ENCODE measurements at regions not wholly inside any gene's neighbourhood (a gene's known extent, or its start where the extent isn't known, plus 50 kb on each side); places are given as distances from the start of the nearest gene placed in this dataset.
"Not testable (repeated sequence)": the region's sequence is repeated elsewhere in the genome, so short reads cannot be mapped to it uniquely, and the experiment has no call there.

DNA sequence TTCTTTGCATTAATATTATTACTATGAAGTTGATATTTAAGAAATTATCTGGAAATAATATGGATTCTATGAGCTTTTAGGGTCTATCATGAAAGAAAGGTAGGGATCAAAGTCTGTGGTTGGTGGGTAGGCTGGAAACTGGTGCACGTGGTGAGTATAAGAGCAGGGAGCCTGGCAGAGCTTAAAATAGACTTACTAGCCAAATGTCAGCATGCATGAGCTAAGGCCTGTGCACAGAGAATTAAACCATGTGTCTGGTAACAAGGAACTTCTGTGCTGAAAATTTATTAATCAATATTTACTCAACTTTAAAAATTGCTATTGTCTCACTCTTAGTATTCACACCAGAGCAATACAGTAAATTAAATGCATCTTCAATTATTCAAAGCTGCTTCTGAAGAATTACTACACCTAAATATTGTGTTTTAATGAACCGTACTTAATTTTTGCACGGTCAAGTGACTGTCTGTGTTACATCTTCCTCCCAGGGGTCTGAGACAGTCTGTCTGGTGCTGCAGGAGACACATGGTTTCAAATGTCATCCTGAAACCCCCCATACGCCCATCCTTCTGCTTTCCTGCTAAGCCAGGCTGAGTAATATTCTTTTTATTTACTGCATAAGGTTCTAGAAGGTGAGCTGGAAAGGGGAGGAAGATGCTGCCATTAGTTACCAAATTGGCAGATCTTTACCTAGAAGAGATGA, 161.0 kb upstream of the NLRP1 start:
- DNase-seq (ENCODE audit: extremely low read depth, low read depth, low spot score) = no peak

- DNase-seq (ENCODE audit: extremely low read depth, low read depth, low spot score) = no peak
Measured at GRCh38 chr17:5747276-5747675, 163.0 kb upstream of the NLRP1 start.

GRCh38 chr17:5747964-5748363, 163.7 kb upstream of the NLRP1 start:
- no peak for DNase-seq (ENCODE audit: extremely low read depth, low read depth, low spot score)

GRCh38 chr17:5753421-5753820, 169.1 kb upstream of the NLRP1 start:
- DNase-seq (ENCODE audit: extremely low read depth, low read depth, low spot score) = no peak

DNA sequence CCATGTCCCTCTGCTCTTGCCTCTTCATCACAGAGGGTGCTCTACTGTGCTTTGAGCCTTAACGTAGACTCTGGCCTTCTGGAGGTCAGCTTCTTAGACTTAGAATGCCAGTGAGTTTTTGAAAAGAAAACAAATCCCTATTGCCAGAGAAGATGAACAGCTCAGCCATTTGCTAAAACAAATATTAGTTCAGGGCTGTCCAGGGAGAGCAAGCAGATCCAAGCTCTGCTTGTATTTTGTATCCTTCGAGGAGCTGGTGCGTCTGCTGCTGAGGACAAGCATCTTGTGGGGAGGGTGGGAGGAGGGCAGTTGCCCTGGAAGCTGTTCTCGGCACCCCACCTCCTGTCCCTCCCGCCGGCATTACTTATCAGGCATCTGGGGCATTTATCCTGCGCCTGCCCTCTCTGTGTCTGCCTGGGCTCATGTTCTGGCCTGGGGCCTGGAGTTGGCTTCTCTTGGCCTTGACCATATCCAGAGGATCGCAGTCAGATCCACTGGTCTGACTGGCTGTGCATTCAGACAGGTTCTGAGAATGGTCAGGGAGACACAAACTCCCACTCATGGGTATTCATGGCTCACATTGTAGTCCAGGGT, 173.1 kb upstream of the NLRP1 start:
- DNase-seq (ENCODE audit: extremely low read depth, low read depth, low spot score) = no peak

GRCh38 chr17:5758651-5759050, 174.3 kb upstream of the NLRP1 start:
- no peak for DNase-seq (ENCODE audit: extremely low read depth, low read depth, low spot score)

DNA sequence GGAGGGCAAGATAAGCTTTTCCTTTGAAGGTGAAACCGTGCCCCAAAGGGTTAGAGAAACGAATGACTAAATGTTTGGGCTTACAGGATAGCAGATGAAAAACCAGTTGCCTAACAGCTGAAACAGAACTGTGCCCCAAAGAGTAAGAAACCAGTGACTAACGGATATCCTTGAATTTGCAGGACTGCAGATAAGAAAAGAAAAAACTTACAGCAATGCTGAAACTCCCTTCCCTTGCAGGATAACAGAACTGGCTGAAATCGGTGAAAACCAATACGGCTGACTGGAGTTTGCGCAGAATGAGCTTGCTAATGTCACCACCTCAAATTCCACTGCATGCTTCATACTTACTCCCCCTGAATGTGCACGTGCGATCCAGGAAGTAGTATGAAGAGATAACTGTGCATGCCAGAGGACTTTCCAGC, 175.2 kb upstream of the NLRP1 start:
- DNase-seq (ENCODE audit: extremely low read depth, low read depth, low spot score) = no peak

GRCh38 chr17:5762191-5762590, 177.9 kb upstream of the NLRP1 start:
- no peak for DNase-seq (ENCODE audit: extremely low read depth, low read depth, low spot score)

DNA sequence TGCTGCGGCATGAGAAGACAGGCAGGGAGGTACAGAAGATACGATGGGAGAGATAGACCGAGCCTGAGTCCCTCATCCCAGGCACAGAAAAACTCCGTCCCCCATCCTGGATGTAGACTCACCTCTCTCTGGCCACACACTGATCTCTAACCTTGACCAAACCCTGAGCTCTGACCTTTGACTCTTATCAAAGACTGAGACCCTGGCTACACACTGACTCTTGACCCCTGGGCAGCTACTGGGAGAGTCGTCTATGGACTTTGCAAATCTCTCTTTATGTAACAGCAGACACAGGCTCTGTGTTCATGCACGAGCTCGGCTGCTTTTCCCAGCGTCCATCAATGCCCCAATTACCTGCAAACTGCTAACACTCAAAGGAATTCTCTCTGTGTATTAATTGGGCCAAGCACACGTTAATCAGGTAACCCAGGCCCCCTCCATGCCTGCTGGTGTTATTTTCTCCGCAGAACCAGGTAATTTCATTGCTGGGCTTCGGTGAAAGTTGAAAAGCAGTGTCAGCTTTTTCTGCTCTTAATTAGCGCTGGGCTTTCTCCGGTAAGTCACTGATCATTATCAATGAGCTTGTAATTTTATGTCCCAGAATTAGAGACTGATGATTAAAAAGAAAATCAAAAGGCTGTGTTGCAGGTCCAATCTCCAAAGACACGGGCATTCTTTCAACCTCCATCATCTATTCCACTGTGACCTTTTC, 179.4 kb upstream of the NLRP1 start:
- DNase-seq (ENCODE audit: extremely low read depth, low read depth, low spot score) = no peak

DNA sequence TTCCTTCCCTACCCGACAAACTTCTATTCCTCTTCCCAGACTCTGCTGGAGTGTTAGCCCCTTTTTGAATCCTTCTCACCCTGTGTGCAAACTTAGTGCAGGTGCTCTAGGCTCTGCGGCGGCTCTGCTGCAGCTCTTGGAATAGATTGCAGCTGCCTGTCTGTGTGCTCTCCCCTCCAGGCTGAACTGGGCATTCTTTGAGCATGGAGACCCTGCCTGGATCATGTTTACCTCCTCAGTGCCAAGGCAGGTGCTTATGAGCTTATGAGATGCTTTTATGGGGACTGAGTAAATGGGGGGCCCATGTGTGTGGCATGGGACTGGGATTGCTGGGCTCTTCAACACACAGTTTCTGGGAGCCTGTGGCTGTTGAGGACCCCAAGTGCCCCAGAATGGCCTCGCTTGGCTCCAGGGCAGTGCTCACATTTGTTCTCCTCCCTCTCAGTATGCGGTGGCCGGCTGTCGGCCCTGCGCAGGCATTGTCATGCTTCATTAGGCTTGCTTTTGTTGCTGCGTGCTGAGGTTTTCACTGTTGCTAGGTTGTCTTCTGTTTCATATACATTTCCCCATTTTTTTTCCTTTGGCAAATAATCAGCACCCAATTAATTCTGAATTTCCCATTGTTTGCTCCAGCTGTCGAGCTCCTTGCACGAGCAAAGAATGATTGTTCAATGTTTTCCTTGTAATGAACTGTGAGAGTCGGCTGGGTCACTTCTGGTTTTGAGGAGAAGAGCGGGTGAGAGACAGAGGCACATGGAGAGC, 185.5 kb upstream of the NLRP1 start:
- DNase-seq (ENCODE audit: extremely low read depth, low read depth, low spot score) = no peak

- no peak for DNase-seq (ENCODE audit: extremely low read depth, low read depth, low spot score)
Measured at GRCh38 chr17:5770441-5771270, 186.3 kb upstream of the NLRP1 start.

- not testable (repeated sequence) for DNase-seq (ENCODE audit: extremely low read depth, low read depth, low spot score)
Measured at GRCh38 chr17:5771271-5771577, 186.9 kb upstream of the NLRP1 start.

GRCh38 chr17:5772017-5772416, 187.7 kb upstream of the NLRP1 start:
- not testable (repeated sequence) for DNase-seq (ENCODE audit: extremely low read depth, low read depth, low spot score)

- no peak for DNase-seq (ENCODE audit: extremely low read depth, low read depth, low spot score)
Measured at GRCh38 chr17:5772720-5773119, 188.4 kb upstream of the NLRP1 start.

DNA sequence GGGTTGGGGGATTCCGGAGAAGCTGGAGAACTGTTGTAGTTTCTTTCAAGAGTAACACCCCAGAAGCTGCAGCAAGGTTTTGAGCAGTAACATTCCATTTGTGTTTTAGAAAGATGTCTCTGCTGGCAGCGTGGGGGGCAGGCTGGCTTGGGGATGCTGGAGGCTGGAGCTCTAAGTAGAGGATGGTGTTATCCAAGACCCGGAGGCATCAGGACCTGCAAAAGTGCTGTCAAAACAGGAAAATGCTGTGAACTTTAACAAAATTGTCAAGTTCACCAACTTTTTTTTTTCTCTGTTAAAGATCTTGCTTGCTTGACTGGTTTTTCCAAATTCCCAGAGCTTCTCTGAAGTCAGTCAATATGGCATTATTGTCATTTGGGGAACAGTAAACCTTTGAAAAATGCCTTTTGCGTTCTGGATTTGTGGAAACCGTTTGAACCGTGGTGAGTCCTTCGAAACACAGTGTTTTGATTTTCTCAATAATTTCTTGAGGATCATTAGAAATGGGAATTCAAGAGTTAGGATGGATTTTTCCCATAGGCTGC, 189.6 kb upstream of the NLRP1 start:
- no peak for DNase-seq (ENCODE audit: extremely low read depth, low read depth, low spot score)

DNA sequence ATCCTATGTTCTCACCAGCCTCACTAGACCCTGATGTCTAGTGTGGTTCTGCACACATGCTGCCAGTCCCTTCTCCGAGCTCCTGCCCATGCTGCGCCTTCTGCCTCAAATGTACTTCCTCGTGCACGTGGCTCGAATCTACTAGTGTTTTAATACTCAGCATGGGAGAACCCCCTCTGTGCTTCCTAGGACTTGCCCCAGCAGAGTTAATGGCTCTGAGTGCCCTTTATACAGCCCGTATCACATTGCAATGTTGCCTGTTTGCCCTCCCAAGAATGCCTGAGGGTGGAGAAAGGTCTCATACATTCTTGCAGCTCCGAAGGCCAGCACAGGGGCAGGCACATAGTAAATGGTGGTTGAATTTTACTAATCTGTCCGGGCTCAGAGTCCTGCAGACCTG, 190.8 kb upstream of the NLRP1 start:
- no peak for DNase-seq (ENCODE audit: extremely low read depth, low read depth, low spot score)

DNA sequence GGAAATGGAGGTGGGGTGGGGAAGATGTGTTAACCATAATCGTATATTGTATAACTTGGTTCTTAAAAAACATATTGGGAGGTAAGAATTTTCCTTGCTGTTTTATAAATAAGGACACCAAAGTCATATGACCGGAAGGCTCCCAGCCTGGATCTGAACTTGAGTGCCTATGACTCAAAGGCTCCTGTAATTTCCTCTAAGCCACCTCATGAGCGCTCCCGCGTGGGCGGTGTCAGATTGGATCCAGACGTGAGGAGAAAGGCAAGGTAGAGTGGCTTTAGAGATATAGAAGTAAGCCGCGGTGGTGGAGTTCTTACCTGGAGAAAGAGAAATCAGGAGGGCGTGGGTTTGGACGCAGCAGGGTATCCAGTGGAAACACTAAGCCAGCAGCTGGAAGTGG, 196.2 kb upstream of the NLRP1 start:
- no peak for DNase-seq (ENCODE audit: extremely low read depth, low read depth, low spot score)

GRCh38 chr17:5781236-5781927, 197.1 kb upstream of the NLRP1 start:
- DNase-seq (ENCODE audit: extremely low read depth, low read depth, low spot score) = no peak

GRCh38 chr17:5783269-5783668, 199.0 kb upstream of the NLRP1 start:
- DNase-seq (ENCODE audit: extremely low read depth, low read depth, low spot score) = no peak

DNA sequence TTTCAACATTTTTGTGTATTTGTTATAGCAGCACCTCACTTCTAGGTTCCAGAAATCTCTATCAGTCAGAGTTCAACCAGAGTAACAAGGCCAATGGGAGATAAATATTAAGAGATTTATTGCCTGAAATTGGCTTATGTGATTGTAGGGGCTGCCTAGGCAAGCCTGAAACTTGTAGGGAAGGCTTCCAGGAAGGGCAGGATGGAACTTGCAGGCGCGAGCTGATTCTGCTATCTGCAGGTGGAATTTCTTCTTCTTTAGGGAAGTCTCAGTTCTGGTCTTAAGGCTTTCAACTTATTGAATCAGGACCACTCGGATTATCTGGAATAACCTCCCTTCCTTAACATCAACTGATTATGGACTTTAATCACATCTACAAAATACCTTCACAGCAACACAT, 199.5 kb upstream of the NLRP1 start:
- no peak for DNase-seq (ENCODE audit: extremely low read depth, low read depth, low spot score)

All from glomerular endothelial cell (primary cell).